ENCODE measurements at regions not wholly inside any gene's neighbourhood (a gene's known extent, or its start where the extent isn't known, plus 50 kb on each side); places are given as distances from the start of the nearest gene placed in this dataset.

GRCh38 chr17:27224526-27225315, 69.2 kb upstream of the WSB1 start:
- DNase-seq (ENCODE audit: low read depth in 1 of 2, low spot score in 1 of 2) = no peak
- no peaks in the 10 kb centered on the region for H3K27me3 ChIP-seq (ENCODE audit: insufficient read depth, poor library complexity, severe bottlenecking)
- TF ChIP-seq, protein P1, sequence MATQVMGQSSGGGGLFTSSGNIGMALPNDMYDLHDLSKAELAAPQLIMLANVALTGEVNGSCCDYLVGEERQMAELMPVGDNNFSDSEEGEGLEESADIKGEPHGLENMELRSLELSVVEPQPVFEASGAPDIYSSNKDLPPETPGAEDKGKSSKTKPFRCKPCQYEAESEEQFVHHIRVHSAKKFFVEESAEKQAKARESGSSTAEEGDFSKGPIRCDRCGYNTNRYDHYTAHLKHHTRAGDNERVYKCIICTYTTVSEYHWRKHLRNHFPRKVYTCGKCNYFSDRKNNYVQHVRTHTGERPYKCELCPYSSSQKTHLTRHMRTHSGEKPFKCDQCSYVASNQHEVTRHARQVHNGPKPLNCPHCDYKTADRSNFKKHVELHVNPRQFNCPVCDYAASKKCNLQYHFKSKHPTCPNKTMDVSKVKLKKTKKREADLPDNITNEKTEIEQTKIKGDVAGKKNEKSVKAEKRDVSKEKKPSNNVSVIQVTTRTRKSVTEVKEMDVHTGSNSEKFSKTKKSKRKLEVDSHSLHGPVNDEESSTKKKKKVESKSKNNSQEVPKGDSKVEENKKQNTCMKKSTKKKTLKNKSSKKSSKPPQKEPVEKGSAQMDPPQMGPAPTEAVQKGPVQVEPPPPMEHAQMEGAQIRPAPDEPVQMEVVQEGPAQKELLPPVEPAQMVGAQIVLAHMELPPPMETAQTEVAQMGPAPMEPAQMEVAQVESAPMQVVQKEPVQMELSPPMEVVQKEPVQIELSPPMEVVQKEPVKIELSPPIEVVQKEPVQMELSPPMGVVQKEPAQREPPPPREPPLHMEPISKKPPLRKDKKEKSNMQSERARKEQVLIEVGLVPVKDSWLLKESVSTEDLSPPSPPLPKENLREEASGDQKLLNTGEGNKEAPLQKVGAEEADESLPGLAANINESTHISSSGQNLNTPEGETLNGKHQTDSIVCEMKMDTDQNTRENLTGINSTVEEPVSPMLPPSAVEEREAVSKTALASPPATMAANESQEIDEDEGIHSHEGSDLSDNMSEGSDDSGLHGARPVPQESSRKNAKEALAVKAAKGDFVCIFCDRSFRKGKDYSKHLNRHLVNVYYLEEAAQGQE (IDR thresholded peaks at IDR 0.05; ENCODE audit: insufficient replicate concordance, low read depth) = no peak
- no peak for TF ChIP-seq SPI1 (IDR thresholded peaks at IDR 0.05; ENCODE audit: borderline replicate concordance, low read depth)
- TF ChIP-seq, protein P2, sequence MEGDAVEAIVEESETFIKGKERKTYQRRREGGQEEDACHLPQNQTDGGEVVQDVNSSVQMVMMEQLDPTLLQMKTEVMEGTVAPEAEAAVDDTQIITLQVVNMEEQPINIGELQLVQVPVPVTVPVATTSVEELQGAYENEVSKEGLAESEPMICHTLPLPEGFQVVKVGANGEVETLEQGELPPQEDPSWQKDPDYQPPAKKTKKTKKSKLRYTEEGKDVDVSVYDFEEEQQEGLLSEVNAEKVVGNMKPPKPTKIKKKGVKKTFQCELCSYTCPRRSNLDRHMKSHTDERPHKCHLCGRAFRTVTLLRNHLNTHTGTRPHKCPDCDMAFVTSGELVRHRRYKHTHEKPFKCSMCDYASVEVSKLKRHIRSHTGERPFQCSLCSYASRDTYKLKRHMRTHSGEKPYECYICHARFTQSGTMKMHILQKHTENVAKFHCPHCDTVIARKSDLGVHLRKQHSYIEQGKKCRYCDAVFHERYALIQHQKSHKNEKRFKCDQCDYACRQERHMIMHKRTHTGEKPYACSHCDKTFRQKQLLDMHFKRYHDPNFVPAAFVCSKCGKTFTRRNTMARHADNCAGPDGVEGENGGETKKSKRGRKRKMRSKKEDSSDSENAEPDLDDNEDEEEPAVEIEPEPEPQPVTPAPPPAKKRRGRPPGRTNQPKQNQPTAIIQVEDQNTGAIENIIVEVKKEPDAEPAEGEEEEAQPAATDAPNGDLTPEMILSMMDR (IDR thresholded peaks at IDR 0.05; ENCODE audit: insufficient read depth, low read length) = no peak
- TF ChIP-seq GABPA (IDR thresholded peaks at IDR 0.05; ENCODE audit: low read depth) = no peak
- no peak for TF ChIP-seq POLR2AphosphoS5 (IDR thresholded peaks at IDR 0.05; ENCODE audit: low read depth)
- H3K27ac ChIP-seq (replicated peaks) = no peak overlapping the region
- H3K4me3 ChIP-seq (replicated peaks; ENCODE audit: insufficient read depth, low read length) = no peak overlapping the region

GRCh38 chr17:27226611-27227230, 67.2 kb upstream of the WSB1 start:
- Histone ChIP-seq H3K27ac (replicated peaks) (no peak overlapping the region), H3K27me3 (ENCODE audit: insufficient read depth, poor library complexity, severe bottlenecking) (no peaks in the 10 kb centered on the region), H3K4me3 (replicated peaks; ENCODE audit: insufficient read depth, low read length) (no peak overlapping the region)
- DNase-seq (ENCODE audit: low read depth in 1 of 2, low spot score in 1 of 2) = no peak
- no peak for TF ChIP-seq POLR2AphosphoS5 (IDR thresholded peaks at IDR 0.05; ENCODE audit: low read depth)
- no peak for TF ChIP-seq GABPA (IDR thresholded peaks at IDR 0.05; ENCODE audit: low read depth)
- TF ChIP-seq, protein P2 (IDR thresholded peaks at IDR 0.05; ENCODE audit: insufficient read depth, low read length) = no peak
- no peak for TF ChIP-seq SPI1 (IDR thresholded peaks at IDR 0.05; ENCODE audit: borderline replicate concordance, low read depth)
- TF ChIP-seq, protein P1 (IDR thresholded peaks at IDR 0.05; ENCODE audit: insufficient replicate concordance, low read depth) = no peak

DNA sequence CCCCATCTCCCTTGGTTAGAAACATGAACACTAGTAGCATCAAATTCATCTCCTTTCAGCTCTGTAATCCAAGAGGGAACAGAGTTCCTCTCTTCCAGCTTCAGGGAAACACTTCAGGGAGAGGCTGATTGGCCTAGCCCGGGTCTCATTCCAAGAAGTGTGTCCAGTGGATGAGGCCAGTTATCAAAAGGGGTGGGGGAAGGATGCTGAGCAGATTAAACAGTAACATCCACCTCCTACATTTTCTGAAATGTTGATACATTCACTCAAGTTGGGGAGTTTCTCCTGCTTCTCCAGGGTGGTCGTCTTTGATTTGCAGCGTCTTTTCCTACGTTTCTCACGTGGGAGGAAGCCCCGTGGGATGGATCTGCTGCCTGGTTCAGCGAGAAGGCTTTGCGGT, 62.9 kb upstream of the WSB1 start:
- no peak overlapping the region for H3K27ac ChIP-seq (replicated peaks)
- TF ChIP-seq GABPA (IDR thresholded peaks at IDR 0.05; ENCODE audit: low read depth) (no peak), SPI1 (IDR thresholded peaks at IDR 0.05; ENCODE audit: borderline replicate concordance, low read depth) (no peak), POLR2AphosphoS5 (IDR thresholded peaks at IDR 0.05; ENCODE audit: low read depth) (no peak)
- TF ChIP-seq, protein P2 (IDR thresholded peaks at IDR 0.05; ENCODE audit: insufficient read depth, low read length) = no peak
- TF ChIP-seq, protein P1 (IDR thresholded peaks at IDR 0.05; ENCODE audit: insufficient replicate concordance, low read depth) = no peak
- DNase-seq (ENCODE audit: low read depth in 1 of 2, low spot score in 1 of 2) = no peak
- H3K4me3 ChIP-seq (replicated peaks; ENCODE audit: insufficient read depth, low read length) = no peak overlapping the region
- H3K27me3 ChIP-seq (ENCODE audit: insufficient read depth, poor library complexity, severe bottlenecking) = no peaks in the 10 kb centered on the region
